ENCODE measurements at regions not wholly inside any gene's neighbourhood (a gene's known extent, or its start where the extent isn't known, plus 50 kb on each side); places are given as distances from the start of the nearest gene placed in this dataset.

- H4K91ac ChIP-seq (ENCODE audit: insufficient read depth, low read depth, low read length) = peak overlapping the region; percentile 19; the same call in 1 of the 2 replicates
- peak overlapping the region; percentile 60; the same call in 1 of the 2 replicates for H2AK5ac ChIP-seq (ENCODE audit: low read depth, low read length)
- no peak overlapping the region for H3K4me2 ChIP-seq (ENCODE audit: low read depth, low read length)
- no TSS peak for BruUV-seq (replicated peaks)
- H4K20me1 ChIP-seq (ENCODE audit: insufficient read depth, low read length) = no peaks in the 10 kb centered on the region
- dilution Hi-C loops (cut with HindIII; ENCODE audit: low sequenced_read_pairs, unreplicated experiment) = no loop called here
- POLR2A ChIA-PET (ENCODE audit: unreplicated experiment) = no interaction called here
- peaks cover 13% of the 10 kb centered on the region for H3K4me1 ChIP-seq (ENCODE audit: control insufficient read depth, insufficient read depth, low read length)
- peaks cover 24% of the 10 kb centered on the region for H3K9me1 ChIP-seq (ENCODE audit: insufficient read depth, low read length)
- ATAC-seq (ENCODE audit: low read depth) (no peak), DNase-seq (no peak)
- H4K5ac ChIP-seq (ENCODE audit: low read depth, low read length) = peak overlapping the region; percentile 58
- H2BK120ac ChIP-seq (ENCODE audit: low read depth, low read length) = peak overlapping the region; percentile 89
- no peak overlapping the region for H2BK5ac ChIP-seq (ENCODE audit: low read depth, low read length, poor library complexity, severe bottlenecking)
- H2AK9ac ChIP-seq (replicated peaks; ENCODE audit: low read depth, low read length, poor library complexity) = no peak overlapping the region
- H3K9me3 ChIP-seq (ENCODE audit: control insufficient read depth, insufficient read depth, low read length) = no peaks in the 10 kb centered on the region
- H3K27me3 ChIP-seq (ENCODE audit: control insufficient read depth, insufficient read depth, low read length) = no peaks in the 10 kb centered on the region
- peak overlapping the region; percentile 58 for H3K4ac ChIP-seq (ENCODE audit: low read depth, low read length)
- in situ Hi-C loops (cut with MboI; ENCODE audit: low sequenced_read_pairs) = no loop called here
- H3K79me1 ChIP-seq (ENCODE audit: low read depth in 1 of 2, low read length in 2 of 2) = no peaks in the 10 kb centered on the region
- WGBS, 2 experiments (ENCODE audit: extremely low coverage in 2 of 2, insufficient read length in 1 of 2) = 90% methylated on average over 3 of the region's 4 CpGs; no CpG with 5 or more reads in 1 of the 2 experiments
- no peaks in the 10 kb centered on the region for H3K36me3 ChIP-seq (ENCODE audit: control insufficient read depth, insufficient read depth, low read length)
- no peak overlapping the region for H3K27ac ChIP-seq (ENCODE audit: insufficient read depth, low read length)
- H4K8ac ChIP-seq (ENCODE audit: low read depth in 2 of 2, low read length in 2 of 2) = peak overlapping the region in 1 of 2 experiments; percentile 5; a peak in 1 of 4 replicates
- no peak overlapping the region for H3K23ac ChIP-seq (ENCODE audit: low read depth, low read length)
- CTCF ChIA-PET = no interaction called here
- peak overlapping the region; percentile 50; the same call in 1 of the 2 replicates for H3K18ac ChIP-seq (ENCODE audit: low read depth, low read length)
- H3K56ac ChIP-seq (ENCODE audit: extremely low read depth, insufficient read depth, low read length) = no peak overlapping the region
- H2BK20ac ChIP-seq (ENCODE audit: low read depth, low read length) = peak overlapping the region; percentile 77
- peak overlapping the region; percentile 59; the same call in 1 of the 3 replicates for H2BK15ac ChIP-seq (ENCODE audit: low read depth, low read length)
- H2AFZ ChIP-seq (replicated peaks; ENCODE audit: low read length, poor library complexity) = no peak overlapping the region
- intact Hi-C loops (cut with micrococcal nuclease) = loop anchor here (10.0 kb wide), 1 partner anchor 191 kb away; no protein-coding TSS in a partner anchor
- no peak overlapping the region for H3K9ac ChIP-seq (ENCODE audit: low read depth, low read length)
- H3K4me3 ChIP-seq (ENCODE audit: insufficient read depth, low read depth, low read length) = no peak overlapping the region
- TF ChIP-seq CEBPB (IDR thresholded peaks at IDR 0.05; ENCODE audit: low read depth, low read length) = no peak
- no peak for TF ChIP-seq MAFK (IDR thresholded peaks at IDR 0.05; ENCODE audit: low read depth, low read length)
- no peak for TF ChIP-seq CHD1 (IDR thresholded peaks at IDR 0.05; ENCODE audit: low read depth, low read length)
- TF ChIP-seq RAD21 (IDR thresholded peaks at IDR 0.05; ENCODE audit: low read length) = no peak
- no peak for TF ChIP-seq RCOR1 (IDR thresholded peaks at IDR 0.05; ENCODE audit: insufficient replicate concordance, low read length)
- TF ChIP-seq BHLHE40 (IDR thresholded peaks at IDR 0.05; ENCODE audit: low read depth, low read length) = no peak
- TF ChIP-seq CTCF (conservative IDR thresholded peaks at IDR 0.05; ENCODE audit: low read depth, low read length) = no peak
- no peak for TF ChIP-seq RFX5 (IDR thresholded peaks at IDR 0.05; ENCODE audit: low read depth, low read length)
- TF ChIP-seq MAZ (IDR thresholded peaks at IDR 0.05; ENCODE audit: borderline replicate concordance, low read depth, low read length) = no peak
- TF ChIP-seq SMC3 (IDR thresholded peaks at IDR 0.05; ENCODE audit: low read depth, low read length) = no peak
- no peak for TF ChIP-seq NFE2L2 (IDR thresholded peaks at IDR 0.05; ENCODE audit: low read depth, low read length)
- no peak for TF ChIP-seq POLR2A (IDR thresholded peaks at IDR 0.05; ENCODE audit: low read depth, low read length)
- no peak for TF ChIP-seq USF2 (IDR thresholded peaks at IDR 0.05; ENCODE audit: low read depth, low read length)
- no peak for TF ChIP-seq FOS (IDR thresholded peaks at IDR 0.05; ENCODE audit: low read depth, low read length)
- TF ChIP-seq ELK1 (IDR thresholded peaks at IDR 0.05; ENCODE audit: borderline replicate concordance, low read depth, low read length) = no peak
- TF ChIP-seq MXI1 (IDR thresholded peaks at IDR 0.05; ENCODE audit: borderline replicate concordance, low read depth, low read length) = no peak
- H3K14ac ChIP-seq (replicated peaks; ENCODE audit: low read depth, low read length) = no peak overlapping the region
Observed at GRCh38 chr18:24674200-24674599, 213.8 kb downstream of the HRH4 start.
